GM20000 (cell line): ENCODE measurements at regions not wholly inside any gene's neighbourhood (a gene's known extent, or its start where the extent isn't known, plus 50 kb on each side); places are given as distances from the start of the nearest gene placed in this dataset.

ENCODE experiments used
- DNase-seq: peaks from one replicate; pipeline ENCODE4 v3.0.0; 2012; ENCODE audit warnings: low spot score
- TF ChIP-seq, protein P1 (sequence below): IDR thresholded peaks from 2 replicates; pipeline ENCODE4 v1.5.1; 2012; ENCODE audit warnings: mild to moderate bottlenecking, control low read depth; ENCODE audit errors: extremely low read depth, missing control alignments

- TF ChIP-seq, protein P1, sequence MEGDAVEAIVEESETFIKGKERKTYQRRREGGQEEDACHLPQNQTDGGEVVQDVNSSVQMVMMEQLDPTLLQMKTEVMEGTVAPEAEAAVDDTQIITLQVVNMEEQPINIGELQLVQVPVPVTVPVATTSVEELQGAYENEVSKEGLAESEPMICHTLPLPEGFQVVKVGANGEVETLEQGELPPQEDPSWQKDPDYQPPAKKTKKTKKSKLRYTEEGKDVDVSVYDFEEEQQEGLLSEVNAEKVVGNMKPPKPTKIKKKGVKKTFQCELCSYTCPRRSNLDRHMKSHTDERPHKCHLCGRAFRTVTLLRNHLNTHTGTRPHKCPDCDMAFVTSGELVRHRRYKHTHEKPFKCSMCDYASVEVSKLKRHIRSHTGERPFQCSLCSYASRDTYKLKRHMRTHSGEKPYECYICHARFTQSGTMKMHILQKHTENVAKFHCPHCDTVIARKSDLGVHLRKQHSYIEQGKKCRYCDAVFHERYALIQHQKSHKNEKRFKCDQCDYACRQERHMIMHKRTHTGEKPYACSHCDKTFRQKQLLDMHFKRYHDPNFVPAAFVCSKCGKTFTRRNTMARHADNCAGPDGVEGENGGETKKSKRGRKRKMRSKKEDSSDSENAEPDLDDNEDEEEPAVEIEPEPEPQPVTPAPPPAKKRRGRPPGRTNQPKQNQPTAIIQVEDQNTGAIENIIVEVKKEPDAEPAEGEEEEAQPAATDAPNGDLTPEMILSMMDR, result no peak
Observed at GRCh38 chr2:8547284-8548064, 134.4 kb upstream of the ID2 start.

GRCh38 chr2:8548065-8548618, 133.7 kb upstream of the ID2 start:
- no peak for DNase-seq
- TF ChIP-seq, protein P1, result no peak

More at GRCh38 chr2:8547284-8548064, 134.4 kb upstream of the ID2 start:
- DNase-seq, result no peak

GRCh38 chr2:8548619-8549150, 133.2 kb upstream of the ID2 start:
- DNase-seq, result no peak
- TF ChIP-seq, protein P1, result no peak

GRCh38 chr2:8549273-8549922, 132.5 kb upstream of the ID2 start:
- TF ChIP-seq, protein P1, result no peak
- DNase-seq, result no peak

GRCh38 chr2:8549942-8550341, 131.9 kb upstream of the ID2 start:
- no peak for DNase-seq
- TF ChIP-seq, protein P1, result no peak

GRCh38 chr2:8550481-8550880, 131.4 kb upstream of the ID2 start:
- TF ChIP-seq, protein P1, result no peak
- DNase-seq, result no peak
